ENCODE measurements at regions not wholly inside any gene's neighbourhood (a gene's known extent, or its start where the extent isn't known, plus 50 kb on each side); places are given as distances from the start of the nearest gene placed in this dataset.

GRCh38 chr2:117707874-117708273 lies 106.6 kb upstream of the DDX18 start:
- H3K18ac ChIP-seq (ENCODE audit: low read depth, low read length): no peak overlapping the region
- no peak overlapping the region for H3K56ac ChIP-seq (ENCODE audit: extremely low read depth, insufficient read depth, low read length)
- H2BK15ac ChIP-seq (ENCODE audit: low read depth, low read length): no peak overlapping the region
- TF ChIP-seq ELK1 (IDR thresholded peaks at IDR 0.05; ENCODE audit: borderline replicate concordance, low read depth, low read length) (no peak), BHLHE40 (IDR thresholded peaks at IDR 0.05; ENCODE audit: low read depth, low read length) (no peak), MAZ (IDR thresholded peaks at IDR 0.05; ENCODE audit: borderline replicate concordance, low read depth, low read length) (no peak), USF2 (IDR thresholded peaks at IDR 0.05; ENCODE audit: low read depth, low read length) (no peak), MAFK (IDR thresholded peaks at IDR 0.05; ENCODE audit: low read depth, low read length) (no peak), NFE2L2 (IDR thresholded peaks at IDR 0.05; ENCODE audit: low read depth, low read length) (no peak), POLR2A (IDR thresholded peaks at IDR 0.05; ENCODE audit: low read depth, low read length) (no peak)
- TF ChIP-seq, protein P1, sequence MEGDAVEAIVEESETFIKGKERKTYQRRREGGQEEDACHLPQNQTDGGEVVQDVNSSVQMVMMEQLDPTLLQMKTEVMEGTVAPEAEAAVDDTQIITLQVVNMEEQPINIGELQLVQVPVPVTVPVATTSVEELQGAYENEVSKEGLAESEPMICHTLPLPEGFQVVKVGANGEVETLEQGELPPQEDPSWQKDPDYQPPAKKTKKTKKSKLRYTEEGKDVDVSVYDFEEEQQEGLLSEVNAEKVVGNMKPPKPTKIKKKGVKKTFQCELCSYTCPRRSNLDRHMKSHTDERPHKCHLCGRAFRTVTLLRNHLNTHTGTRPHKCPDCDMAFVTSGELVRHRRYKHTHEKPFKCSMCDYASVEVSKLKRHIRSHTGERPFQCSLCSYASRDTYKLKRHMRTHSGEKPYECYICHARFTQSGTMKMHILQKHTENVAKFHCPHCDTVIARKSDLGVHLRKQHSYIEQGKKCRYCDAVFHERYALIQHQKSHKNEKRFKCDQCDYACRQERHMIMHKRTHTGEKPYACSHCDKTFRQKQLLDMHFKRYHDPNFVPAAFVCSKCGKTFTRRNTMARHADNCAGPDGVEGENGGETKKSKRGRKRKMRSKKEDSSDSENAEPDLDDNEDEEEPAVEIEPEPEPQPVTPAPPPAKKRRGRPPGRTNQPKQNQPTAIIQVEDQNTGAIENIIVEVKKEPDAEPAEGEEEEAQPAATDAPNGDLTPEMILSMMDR (conservative IDR thresholded peaks at IDR 0.05; ENCODE audit: low read depth, low read length): no peak
- no peak overlapping the region for H4K91ac ChIP-seq (ENCODE audit: insufficient read depth, low read depth, low read length)
- H3K4me1 ChIP-seq (ENCODE audit: control insufficient read depth, insufficient read depth, low read length): no peaks in the 10 kb centered on the region
- H2AFZ ChIP-seq (replicated peaks; ENCODE audit: low read length, poor library complexity): no peak overlapping the region
- no peak overlapping the region for H3K4me3 ChIP-seq (ENCODE audit: insufficient read depth, low read depth, low read length)
- H3K4ac ChIP-seq (ENCODE audit: low read depth, low read length): no peak overlapping the region
- H3K9me1 ChIP-seq (ENCODE audit: insufficient read depth, low read length): no peaks in the 10 kb centered on the region
- dilution Hi-C loops (cut with HindIII; ENCODE audit: low sequenced_read_pairs, unreplicated experiment): no loop called here
- no peaks in the 10 kb centered on the region for H3K36me3 ChIP-seq (ENCODE audit: control insufficient read depth, insufficient read depth, low read length)
- ATAC-seq (ENCODE audit: low read depth): no peak
- no peak overlapping the region for H3K9ac ChIP-seq (ENCODE audit: low read depth, low read length)
- in situ Hi-C loops (cut with MboI; ENCODE audit: low sequenced_read_pairs): no loop called here
- intact Hi-C loops (cut with micrococcal nuclease): no loop called here
- H3K9me3 ChIP-seq (ENCODE audit: control insufficient read depth, insufficient read depth, low read length): peaks cover 2% of the 10 kb centered on the region
- H3K27me3 ChIP-seq (ENCODE audit: control insufficient read depth, insufficient read depth, low read length): no peaks in the 10 kb centered on the region
- no peak overlapping the region for H2BK20ac ChIP-seq (ENCODE audit: low read depth, low read length)
- ChIA-PET POLR2A (ENCODE audit: unreplicated experiment) (no interaction called here), CTCF (no interaction called here)
- no peaks in the 10 kb centered on the region for H3K79me1 ChIP-seq (ENCODE audit: low read depth in 1 of 2, low read length in 2 of 2)
- H4K20me1 ChIP-seq (ENCODE audit: insufficient read depth, low read length): no peaks in the 10 kb centered on the region
- no peak overlapping the region for H2AK5ac ChIP-seq (ENCODE audit: low read depth, low read length)
- no peak overlapping the region for H2BK120ac ChIP-seq (ENCODE audit: low read depth, low read length)
- no TSS peak for BruUV-seq (replicated peaks)
- no peak overlapping the region for H2BK5ac ChIP-seq (ENCODE audit: low read depth, low read length, poor library complexity, severe bottlenecking)
- no peak for DNase-seq
- no peak overlapping the region for H3K23ac ChIP-seq (ENCODE audit: low read depth, low read length)
- no peak overlapping the region for H3K4me2 ChIP-seq (ENCODE audit: low read depth, low read length)
- no peak overlapping the region for H3K14ac ChIP-seq (replicated peaks; ENCODE audit: low read depth, low read length)
- H3K27ac ChIP-seq (ENCODE audit: insufficient read depth, low read length): no peak overlapping the region
- no peak overlapping the region for H2AK9ac ChIP-seq (replicated peaks; ENCODE audit: low read depth, low read length, poor library complexity)
- no peak overlapping the region for H4K5ac ChIP-seq (ENCODE audit: low read depth, low read length)
- H4K8ac ChIP-seq (ENCODE audit: low read depth in 2 of 2, low read length in 2 of 2): no peak overlapping the region
